ENCODE measurements at regions not wholly inside any gene's neighbourhood (a gene's known extent, or its start where the extent isn't known, plus 50 kb on each side); places are given as distances from the start of the nearest gene placed in this dataset.

DNA sequence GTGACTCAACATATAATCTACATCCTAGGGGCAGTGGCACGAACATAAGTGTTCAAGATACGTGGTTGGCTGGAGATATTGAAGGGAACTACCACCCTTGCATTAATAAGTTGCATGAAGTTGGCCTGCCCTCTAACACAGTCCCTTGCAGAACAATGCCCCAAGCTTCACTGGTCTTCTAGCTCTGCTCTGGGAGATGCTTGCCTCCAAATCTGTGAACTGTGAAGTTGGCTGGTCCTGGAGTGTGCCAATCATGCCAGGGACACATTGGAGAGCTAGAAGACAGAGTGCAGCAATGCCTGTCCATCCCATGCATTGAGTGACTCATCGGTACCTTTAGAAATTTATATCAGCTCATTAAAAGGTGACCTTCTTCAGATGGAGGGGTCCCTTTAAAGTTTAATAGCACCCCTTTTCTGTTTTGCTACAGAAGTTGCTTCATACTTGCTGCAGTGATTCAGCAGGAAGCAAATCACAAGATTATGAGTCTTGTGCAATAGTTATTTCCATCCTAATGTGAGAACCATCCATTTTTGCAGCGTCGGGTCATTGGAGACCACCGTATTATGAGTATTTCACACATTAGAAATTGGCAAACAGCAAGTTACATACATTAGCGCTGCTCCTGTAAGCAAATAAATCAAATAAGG is 55.2 kb upstream of the KAZN start:
- Mint-ChIP-seq H3K27ac (no peak overlapping the region), H3K4me1 (ENCODE audit: unreplicated experiment) (peaks cover 20% of the 10 kb centered on the region), H3K36me3 (no peaks in the 10 kb centered on the region), H3K9me3 (peaks cover 5% of the 10 kb centered on the region), H3K4me3 (no peak overlapping the region), H3K27me3 (no peaks in the 10 kb centered on the region)
- TF ChIP-seq, protein P1, sequence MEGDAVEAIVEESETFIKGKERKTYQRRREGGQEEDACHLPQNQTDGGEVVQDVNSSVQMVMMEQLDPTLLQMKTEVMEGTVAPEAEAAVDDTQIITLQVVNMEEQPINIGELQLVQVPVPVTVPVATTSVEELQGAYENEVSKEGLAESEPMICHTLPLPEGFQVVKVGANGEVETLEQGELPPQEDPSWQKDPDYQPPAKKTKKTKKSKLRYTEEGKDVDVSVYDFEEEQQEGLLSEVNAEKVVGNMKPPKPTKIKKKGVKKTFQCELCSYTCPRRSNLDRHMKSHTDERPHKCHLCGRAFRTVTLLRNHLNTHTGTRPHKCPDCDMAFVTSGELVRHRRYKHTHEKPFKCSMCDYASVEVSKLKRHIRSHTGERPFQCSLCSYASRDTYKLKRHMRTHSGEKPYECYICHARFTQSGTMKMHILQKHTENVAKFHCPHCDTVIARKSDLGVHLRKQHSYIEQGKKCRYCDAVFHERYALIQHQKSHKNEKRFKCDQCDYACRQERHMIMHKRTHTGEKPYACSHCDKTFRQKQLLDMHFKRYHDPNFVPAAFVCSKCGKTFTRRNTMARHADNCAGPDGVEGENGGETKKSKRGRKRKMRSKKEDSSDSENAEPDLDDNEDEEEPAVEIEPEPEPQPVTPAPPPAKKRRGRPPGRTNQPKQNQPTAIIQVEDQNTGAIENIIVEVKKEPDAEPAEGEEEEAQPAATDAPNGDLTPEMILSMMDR (conservative IDR thresholded peaks at IDR 0.05): no peak
- no peak for DNase-seq (ENCODE audit: extremely low spot score, unreplicated experiment)

DNA sequence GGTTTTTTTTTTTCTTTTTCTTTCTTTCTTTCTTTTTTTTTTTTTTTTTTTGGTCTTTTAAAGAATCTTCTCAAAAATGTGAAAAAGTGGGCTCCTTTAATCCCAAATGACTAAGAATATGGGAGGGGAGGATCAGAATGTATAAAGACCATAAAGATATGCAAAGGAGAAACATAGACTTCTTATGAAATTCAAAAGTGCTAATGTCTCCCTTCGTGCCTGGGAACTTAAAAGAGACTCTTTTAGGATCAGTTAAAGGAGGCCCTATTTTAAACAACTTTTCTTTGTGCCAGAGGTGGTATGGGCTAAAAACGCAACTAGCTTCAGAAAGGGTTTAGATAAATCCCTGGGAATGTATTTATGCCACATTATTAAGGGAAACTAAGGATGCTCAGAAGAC is 54.2 kb upstream of the KAZN start:
- H3K4me3 Mint-ChIP-seq: no peak overlapping the region
- TF ChIP-seq, protein P1 (conservative IDR thresholded peaks at IDR 0.05): no peak
- no peak for DNase-seq (ENCODE audit: extremely low spot score, unreplicated experiment)
- H3K36me3 Mint-ChIP-seq: no peaks in the 10 kb centered on the region
- peaks cover 20% of the 10 kb centered on the region for H3K4me1 Mint-ChIP-seq (ENCODE audit: unreplicated experiment)
- no peaks in the 10 kb centered on the region for H3K27me3 Mint-ChIP-seq
- no peak overlapping the region for H3K27ac Mint-ChIP-seq
- no peaks in the 10 kb centered on the region for H3K9me3 Mint-ChIP-seq

DNA sequence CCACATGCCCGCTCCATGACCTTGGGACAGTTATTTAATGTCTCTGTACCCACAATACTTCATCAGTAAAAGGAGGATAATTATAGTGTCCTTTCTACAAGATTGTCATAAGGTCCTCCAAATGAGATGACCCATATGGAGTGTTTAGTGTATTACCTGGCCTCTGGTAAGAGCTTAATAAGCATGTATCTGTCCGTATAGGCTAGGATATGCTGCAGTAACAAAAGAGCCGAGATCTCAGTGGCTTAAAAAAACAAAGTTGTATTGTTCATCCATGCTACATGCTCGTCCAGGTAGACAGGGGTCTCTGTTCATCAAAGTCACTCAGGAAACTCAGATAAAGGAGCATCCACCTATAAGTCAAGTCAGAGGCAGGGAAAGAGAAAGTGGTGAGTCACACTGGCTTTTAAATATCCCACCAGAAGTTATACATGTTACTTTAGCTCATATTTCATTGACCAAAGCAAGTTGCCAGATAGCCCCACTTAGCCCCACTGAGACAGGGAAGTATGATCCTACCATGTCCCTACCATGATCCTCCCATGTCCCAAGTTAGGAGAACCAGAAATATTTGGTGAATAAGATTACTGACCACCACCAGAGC is 53.0 kb upstream of the KAZN start:
- DNase-seq (ENCODE audit: extremely low spot score, unreplicated experiment): no peak
- H3K4me1 Mint-ChIP-seq (ENCODE audit: unreplicated experiment): peaks cover 24% of the 10 kb centered on the region
- TF ChIP-seq, protein P1 (conservative IDR thresholded peaks at IDR 0.05): no peak
- no peaks in the 10 kb centered on the region for H3K9me3 Mint-ChIP-seq
- H3K27me3 Mint-ChIP-seq: no peaks in the 10 kb centered on the region
- H3K4me3 Mint-ChIP-seq: no peak overlapping the region
- no peaks in the 10 kb centered on the region for H3K36me3 Mint-ChIP-seq
- H3K27ac Mint-ChIP-seq: no peak overlapping the region

DNA sequence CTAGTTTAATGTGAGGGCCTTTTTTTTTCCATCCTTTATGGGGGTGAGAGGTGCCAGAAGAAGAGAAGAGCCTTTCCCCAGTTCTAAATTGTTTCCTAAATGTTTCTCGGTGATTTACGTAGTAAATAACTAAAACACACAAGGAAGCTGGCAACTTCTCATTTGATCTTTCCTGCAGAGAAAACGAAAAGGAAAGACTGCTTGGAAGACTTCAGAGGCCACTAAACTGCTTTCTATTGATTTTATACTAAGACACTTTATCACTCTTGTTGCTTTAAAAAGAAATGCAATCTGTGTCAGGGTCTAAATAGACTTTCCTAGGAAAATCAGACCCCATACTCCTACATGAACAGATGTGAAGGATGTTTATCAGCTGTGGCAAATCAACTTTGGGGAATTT is 52.1 kb upstream of the KAZN start:
- no peak overlapping the region for H3K27ac Mint-ChIP-seq
- no peak overlapping the region for H3K4me3 Mint-ChIP-seq
- peaks cover 17% of the 10 kb centered on the region for H3K4me1 Mint-ChIP-seq (ENCODE audit: unreplicated experiment)
- TF ChIP-seq, protein P1 (conservative IDR thresholded peaks at IDR 0.05): no peak
- H3K9me3 Mint-ChIP-seq: no peaks in the 10 kb centered on the region
- H3K36me3 Mint-ChIP-seq: no peaks in the 10 kb centered on the region
- DNase-seq (ENCODE audit: extremely low spot score, unreplicated experiment): no peak
- peaks cover 3% of the 10 kb centered on the region for H3K27me3 Mint-ChIP-seq

All from type B pancreatic cell (in vitro differentiated cells).